GM18508 (cell line): ENCODE measurements at regions not wholly inside any gene's neighbourhood (a gene's known extent, or its start where the extent isn't known, plus 50 kb on each side); places are given as distances from the start of the nearest gene placed in this dataset.

ENCODE experiments used
- ATAC-seq: cut with Tn5 transposase; IDR thresholded peaks from one replicate; pipeline ENCODE4 v1.9.1; 2021; ENCODE audit warnings: moderate number of reproducible peaks; ENCODE audit not compliant: insufficient read depth, unreplicated experiment

GRCh38 chr3:76724706-76725105 is 315.2 kb upstream of the ROBO2 start:
- no peak for ATAC-seq

- no peak for ATAC-seq
Measured at GRCh38 chr3:76726034-76726433, 313.9 kb upstream of the ROBO2 start.

GRCh38 chr3:76728426-76728825 is 311.5 kb upstream of the ROBO2 start:
- no peak for ATAC-seq

DNA sequence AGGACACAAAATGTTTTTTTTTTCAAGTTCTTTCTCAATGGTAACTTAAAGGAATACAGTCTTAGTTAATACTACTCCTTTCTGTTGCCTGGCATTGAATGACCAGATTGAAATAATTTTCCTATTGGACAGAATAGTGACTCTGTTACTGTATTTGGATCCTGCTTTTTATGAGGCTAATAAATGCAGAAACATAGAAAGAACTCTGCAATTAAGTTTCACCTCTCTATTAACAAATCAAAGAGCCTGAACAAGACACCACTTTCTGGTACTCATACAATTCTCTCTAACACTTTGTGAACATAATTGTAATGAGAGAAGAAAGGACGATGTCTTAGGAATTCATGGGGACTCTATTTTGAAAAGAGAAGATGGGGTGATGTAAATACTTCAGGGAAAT is 308.4 kb upstream of the ROBO2 start:
- ATAC-seq: no peak

DNA sequence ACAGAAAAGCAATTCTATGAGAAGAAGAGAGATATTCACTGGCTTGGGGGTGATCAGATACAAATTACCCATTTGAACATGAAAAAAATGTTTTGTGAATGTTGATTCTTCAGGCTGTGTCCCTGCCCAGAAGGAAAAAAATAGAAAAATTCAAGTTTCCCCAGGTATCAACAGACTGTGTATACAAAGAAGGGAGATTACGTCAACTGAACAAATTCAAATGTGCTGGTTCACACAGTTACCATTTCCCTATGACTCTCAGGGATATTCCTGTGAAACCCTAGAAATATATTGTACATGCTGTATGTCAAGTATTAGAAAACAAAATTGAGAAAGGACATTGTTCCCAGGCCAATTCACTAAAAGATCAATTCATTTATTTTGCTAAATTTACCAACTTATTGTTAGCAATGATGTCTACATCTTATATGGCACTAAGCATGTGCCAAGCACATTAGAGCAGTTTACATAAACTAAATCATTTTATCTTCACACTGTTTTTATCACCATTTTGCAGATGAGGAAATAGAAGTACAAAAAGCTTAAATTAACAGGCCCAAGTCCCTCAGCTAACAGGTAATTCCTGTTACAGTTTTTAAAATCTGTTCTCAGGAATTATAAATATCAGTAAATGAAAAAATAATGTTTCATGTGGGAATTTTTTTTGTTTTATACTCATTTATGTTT is 306.7 kb upstream of the ROBO2 start:
- no peak for ATAC-seq

DNA sequence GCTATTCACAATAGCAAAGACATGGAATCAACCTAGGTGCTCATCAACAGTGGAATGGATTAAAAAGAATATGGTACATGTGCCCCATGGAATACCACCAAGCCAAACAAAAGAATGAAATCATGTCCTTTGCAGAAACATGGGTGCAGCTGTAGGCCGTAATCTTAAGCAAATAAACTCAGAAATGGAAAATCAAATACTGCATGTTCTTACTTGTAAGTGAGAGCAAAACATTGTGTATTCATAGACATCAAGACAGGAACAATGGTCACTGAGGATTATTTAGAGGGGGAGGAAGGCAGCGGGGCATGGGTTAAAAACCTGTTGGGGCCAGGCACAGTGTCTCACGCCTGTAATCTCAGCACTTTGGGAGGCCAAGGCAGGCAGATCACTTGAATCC is 304.7 kb upstream of the ROBO2 start:
- ATAC-seq: no peak

DNA sequence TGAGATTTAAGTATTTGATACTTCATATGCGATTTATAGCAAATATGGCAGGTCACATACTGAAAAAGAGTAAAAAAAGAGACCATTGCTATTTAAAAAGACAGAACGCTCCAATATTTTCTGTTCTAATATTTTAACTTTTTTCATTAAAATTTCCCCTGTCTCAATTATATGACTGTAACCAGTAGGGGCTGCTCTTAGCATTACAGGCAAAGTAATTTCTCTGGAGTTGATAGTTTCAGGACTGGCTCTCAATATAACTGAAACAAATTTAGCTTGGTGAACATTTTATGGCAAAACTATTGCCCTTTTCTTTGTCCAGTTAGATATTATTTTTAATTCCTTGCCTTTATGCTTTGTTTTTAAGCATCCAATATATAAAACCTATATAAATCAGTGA is 286.3 kb upstream of the ROBO2 start:
- no peak for ATAC-seq

DNA sequence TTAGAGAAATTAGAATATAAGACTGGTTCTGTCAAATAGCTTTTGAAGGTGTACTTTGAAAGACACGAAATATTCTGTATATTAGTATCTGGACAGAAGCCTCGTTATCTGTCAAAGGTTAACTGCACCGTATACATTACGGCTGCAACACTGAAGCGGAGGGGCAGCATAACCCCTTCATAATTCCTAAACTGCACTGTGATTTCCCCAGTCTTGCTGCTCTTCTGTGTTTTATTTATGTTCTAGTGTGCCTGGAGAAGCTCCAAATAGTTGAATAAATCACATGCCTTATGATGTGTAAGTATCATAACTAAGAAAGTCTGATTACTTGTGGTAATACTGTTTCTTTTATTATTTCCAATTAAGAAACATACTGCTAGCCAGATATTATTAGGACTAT is 285.7 kb upstream of the ROBO2 start:
- ATAC-seq: no peak

DNA sequence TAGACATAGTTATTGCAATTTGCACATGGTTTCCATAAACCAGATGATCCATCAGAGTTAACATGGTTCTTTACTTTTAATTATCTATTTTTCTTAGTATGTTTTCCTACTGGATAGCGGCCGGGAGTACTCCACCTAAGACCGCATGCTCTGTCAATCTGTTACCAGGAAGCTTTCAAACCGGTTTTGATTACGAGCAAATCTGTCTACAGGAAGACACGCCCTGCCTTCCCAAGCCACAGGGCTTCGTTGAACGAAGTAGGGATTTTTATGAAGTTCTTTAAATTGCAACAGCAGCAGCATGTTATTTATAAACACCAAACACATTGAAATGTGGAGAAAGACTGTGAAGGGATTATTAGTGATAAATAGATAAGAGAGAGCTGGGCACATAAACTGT is 283.3 kb upstream of the ROBO2 start:
- ATAC-seq: no peak

DNA sequence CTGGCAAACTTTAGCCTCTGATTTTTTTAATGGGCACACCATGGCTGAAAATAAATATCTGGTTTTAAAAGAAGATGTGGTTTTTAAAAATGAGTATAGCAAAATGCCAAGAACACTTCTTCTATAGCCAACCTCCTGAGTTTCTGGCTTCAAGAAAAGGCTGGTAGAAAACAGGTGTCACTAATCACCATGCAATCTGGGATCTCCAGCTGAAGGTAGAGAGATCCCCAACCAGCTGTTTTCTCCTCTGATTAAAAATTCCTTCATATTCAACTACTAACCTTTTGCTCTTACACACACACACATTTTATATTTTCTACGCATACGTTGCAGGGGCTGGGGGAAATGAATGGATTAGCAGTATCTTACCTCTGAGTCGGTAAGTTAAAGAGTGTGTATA is 279.6 kb upstream of the ROBO2 start:
- ATAC-seq: no peak

DNA sequence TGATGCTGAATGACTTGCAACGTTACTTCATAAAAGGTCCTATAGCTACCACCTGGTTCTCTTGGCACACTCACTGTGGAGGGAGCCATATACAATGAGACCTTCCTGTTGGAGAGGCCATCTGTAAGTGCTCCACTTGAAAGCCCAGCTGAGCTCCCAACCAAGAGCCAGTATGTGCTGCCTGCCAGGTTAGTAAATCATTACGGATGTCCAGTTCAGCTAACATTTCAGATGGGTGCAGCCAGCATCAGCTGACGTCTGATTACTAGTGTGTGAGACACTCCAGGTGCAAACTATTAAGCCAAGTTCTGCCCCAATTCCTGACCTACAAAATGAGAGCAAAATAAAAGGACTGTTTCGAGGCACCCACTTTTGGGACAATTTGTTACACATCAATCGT is 274.4 kb upstream of the ROBO2 start:
- ATAC-seq: no peak

DNA sequence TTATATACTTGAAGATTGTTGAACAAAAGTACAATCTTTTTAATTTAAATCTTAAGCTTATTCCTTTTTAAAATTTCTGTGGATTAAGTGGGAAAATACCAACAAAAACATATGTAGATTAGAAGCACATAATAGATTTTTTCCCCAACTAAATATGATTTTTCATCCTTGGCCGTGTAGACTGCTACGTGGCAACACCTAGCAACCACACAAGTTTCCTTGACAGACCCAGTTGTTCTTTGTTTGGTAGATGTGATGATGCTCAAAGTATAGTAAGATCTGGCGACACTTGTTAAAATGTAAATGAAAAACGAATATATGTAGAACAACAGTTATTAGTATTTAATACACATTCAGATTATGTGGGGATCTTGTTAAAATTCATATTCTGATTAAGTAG is 271.0 kb upstream of the ROBO2 start:
- ATAC-seq: no peak

GRCh38 chr3:76776927-76777326 is 263.0 kb upstream of the ROBO2 start:
- ATAC-seq: no peak

DNA sequence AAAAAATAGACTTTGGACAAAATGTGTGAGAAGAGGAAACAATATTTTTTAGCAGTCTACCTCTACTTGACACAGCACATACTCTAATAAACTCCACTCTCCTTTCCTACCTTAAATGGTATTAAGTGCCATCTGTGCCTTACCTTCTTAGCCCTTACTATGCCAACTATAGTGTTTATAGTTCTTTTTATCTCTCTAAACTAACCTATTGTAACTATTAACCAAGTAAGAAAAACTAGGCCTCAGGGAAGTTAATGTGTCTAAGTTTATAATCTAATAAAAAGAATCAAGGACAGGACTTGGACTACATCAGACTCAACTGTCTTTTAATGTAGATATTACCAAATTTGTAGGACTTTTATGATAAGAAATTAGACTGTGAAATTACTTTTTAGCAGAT is 251.7 kb upstream of the ROBO2 start:
- no peak for ATAC-seq

- no peak for ATAC-seq
Measured at GRCh38 chr3:76789237-76789636, 250.7 kb upstream of the ROBO2 start.

DNA sequence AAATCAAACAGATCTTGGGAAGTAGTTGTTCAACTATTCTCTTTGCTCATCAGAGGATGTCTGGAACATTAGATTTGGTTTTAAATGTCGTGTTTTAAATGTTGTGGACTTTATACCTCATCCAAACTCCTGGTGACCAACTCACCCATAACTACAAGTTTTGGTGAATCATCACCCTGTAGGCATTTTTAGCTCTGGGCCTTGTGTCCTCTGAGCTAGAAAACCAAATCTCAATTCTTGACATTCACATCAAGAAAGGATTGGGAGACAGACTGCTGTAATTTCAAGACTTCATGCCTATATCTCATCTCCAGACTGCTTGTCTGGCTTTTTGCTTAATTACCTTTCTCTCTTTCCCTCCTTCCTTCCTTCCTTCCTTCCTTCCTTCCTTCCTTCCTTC is 228.5 kb upstream of the ROBO2 start:
- no peak for ATAC-seq

DNA sequence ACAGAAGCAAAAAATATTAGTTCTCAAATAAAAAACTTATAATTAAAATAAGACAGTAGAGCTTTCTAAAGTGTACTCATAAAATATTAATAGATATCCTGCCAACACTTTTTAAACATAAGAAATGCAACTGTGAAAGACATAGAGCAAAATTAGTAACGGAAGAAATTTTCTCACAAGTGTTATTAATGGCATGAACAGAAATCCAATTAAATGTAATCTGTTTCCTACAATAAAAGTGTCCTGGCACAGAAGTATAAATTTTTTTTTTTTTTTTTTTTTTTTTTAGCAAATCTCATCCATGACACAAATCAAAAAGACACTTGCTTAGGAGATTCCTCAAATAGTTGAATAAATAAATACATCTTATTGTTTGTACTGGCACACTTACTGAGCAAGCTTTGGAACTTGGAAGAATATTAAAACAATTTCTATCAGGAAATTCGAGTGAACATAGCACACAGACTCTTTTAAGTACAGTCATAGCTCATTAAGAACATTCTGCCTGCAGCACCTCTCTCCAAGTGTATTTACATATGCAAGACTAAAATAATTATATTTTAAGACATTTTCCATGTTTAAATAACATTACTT is 227.2 kb upstream of the ROBO2 start:
- ATAC-seq: no peak

DNA sequence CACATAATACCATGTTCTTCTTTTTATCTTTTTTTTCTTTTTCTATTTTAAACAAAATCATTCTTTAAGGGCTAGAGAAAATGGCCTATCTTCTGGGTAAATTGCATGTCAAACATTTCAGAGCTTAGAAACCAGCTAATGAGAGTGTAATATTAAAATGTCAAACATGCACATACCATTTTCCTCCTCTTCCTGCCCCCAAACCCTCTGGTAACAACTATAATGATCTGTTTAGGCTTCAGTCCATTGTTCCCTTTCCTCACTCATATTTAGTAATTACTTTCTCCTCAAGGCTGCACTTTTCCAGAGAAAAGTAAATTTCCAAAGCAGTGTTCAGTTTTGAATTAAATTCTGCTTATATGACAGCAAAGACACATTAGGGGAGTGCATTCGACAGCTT is 224.3 kb upstream of the ROBO2 start:
- no peak for ATAC-seq

GRCh38 chr3:76820481-76820880 is 219.4 kb upstream of the ROBO2 start:
- no peak for ATAC-seq

GRCh38 chr3:76824658-76825240 is 215.2 kb upstream of the ROBO2 start:
- no peak for ATAC-seq

GRCh38 chr3:76826861-76827260 is 213.0 kb upstream of the ROBO2 start:
- no peak for ATAC-seq

GRCh38 chr3:76827701-76828226 is 212.1 kb upstream of the ROBO2 start:
- no peak for ATAC-seq
